Astrocyte (in vitro differentiated cells and primary cell): ENCODE measurements at regions not wholly inside any gene's neighbourhood (a gene's known extent, or its start where the extent isn't known, plus 50 kb on each side); places are given as distances from the start of the nearest gene placed in this dataset.

ENCODE experiments used
- EZH2 ChIP-seq: IDR thresholded peaks from 2 replicates; pipeline ENCODE4 v1.6.1; 2012; ENCODE audit warnings: mild to moderate bottlenecking, low read length, inconsistent platforms; ENCODE audit not compliant: insufficient read depth
- TF ChIP-seq, protein P1 (sequence below): IDR thresholded peaks from 2 replicates; pipeline ENCODE4 v1.5.1; 2011; ENCODE audit warnings: low read depth, mild to moderate bottlenecking, inconsistent platforms, low read length, moderate library complexity; ENCODE audit not compliant: insufficient read depth

DNA sequence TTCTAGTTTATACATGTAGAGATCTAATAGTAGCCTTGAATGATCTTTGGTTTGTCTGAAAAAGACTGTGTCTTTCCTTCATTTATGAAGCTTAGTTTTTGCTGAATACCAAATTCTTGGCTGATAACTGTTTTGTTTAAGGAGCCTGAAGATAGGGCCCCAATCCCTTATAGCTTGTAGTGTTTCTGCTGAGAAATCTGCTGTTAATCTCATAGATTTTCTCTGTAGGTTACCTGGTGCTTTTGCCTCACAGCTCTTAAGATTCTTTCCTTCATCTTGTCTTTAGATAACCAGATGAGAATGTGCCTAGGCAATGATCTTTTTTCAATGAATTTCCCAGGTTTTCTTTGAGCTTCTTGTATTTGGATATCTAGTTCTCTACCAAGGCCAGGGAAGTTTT, 562.1 kb downstream of the XIRP2 start:
- TF ChIP-seq, protein P1, sequence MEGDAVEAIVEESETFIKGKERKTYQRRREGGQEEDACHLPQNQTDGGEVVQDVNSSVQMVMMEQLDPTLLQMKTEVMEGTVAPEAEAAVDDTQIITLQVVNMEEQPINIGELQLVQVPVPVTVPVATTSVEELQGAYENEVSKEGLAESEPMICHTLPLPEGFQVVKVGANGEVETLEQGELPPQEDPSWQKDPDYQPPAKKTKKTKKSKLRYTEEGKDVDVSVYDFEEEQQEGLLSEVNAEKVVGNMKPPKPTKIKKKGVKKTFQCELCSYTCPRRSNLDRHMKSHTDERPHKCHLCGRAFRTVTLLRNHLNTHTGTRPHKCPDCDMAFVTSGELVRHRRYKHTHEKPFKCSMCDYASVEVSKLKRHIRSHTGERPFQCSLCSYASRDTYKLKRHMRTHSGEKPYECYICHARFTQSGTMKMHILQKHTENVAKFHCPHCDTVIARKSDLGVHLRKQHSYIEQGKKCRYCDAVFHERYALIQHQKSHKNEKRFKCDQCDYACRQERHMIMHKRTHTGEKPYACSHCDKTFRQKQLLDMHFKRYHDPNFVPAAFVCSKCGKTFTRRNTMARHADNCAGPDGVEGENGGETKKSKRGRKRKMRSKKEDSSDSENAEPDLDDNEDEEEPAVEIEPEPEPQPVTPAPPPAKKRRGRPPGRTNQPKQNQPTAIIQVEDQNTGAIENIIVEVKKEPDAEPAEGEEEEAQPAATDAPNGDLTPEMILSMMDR, result no peak
- no peak for TF ChIP-seq EZH2
